Neuronal stem cell (in vitro differentiated cells): ENCODE measurements at regions not wholly inside any gene's neighbourhood (a gene's known extent, or its start where the extent isn't known, plus 50 kb on each side); places are given as distances from the start of the nearest gene placed in this dataset.

Experiments used
- DNase-seq: peaks from one replicate; pipeline ENCODE4 v3.0.0-alpha.2; 2013; ENCODE audit warnings: low spot score
- H2AFZ ChIP-seq: one replicate; pipeline ENCODE4 v1.6.1; 2013; ENCODE audit warnings: mild to moderate bottlenecking, low read length, inconsistent platforms
- H2AK5ac ChIP-seq: 2 replicates; pipeline ENCODE4 v1.6.1; 2013; ENCODE audit warnings: low read depth, mild to moderate bottlenecking, inconsistent platforms, low read length, moderate library complexity, mixed read lengths
- H2BK120ac ChIP-seq: 2 replicates; pipeline ENCODE4 v1.6.1; 2013; ENCODE audit warnings: low read depth, mild to moderate bottlenecking, inconsistent platforms, low read length, moderate library complexity, mixed read lengths
- H2BK12ac ChIP-seq: one replicate; pipeline ENCODE4 v1.6.1; 2013; ENCODE audit warnings: low read length, inconsistent platforms
- H2BK15ac ChIP-seq: 2 replicates; pipeline ENCODE4 v1.6.1; 2013; ENCODE audit warnings: mild to moderate bottlenecking, low read length, inconsistent platforms, mixed read lengths
- H2BK5ac ChIP-seq: one replicate; pipeline ENCODE4 v1.6.1; 2013; ENCODE audit warnings: inconsistent platforms, mild to moderate bottlenecking, low read length, moderate library complexity
- H3K14ac ChIP-seq: one replicate; pipeline ENCODE4 v1.6.1; 2013; ENCODE audit warnings: low read length, inconsistent platforms
- H3K18ac ChIP-seq: 2 replicates; pipeline ENCODE4 v1.6.1; 2013; ENCODE audit warnings: low read length, inconsistent platforms
- H3K23ac ChIP-seq: 2 replicates; pipeline ENCODE4 v1.6.1; 2013; ENCODE audit warnings: low read depth, mild to moderate bottlenecking, mixed read lengths, low read length, inconsistent platforms; ENCODE audit not compliant: poor library complexity
- H3K27ac ChIP-seq: replicated peaks from 3 replicates; pipeline ENCODE4 v1.5.1; 2013; ENCODE audit warnings: low read length, inconsistent platforms
- H3K27me3 ChIP-seq, 3 experiments: 2 replicates each; pipeline ENCODE4 v1.6.1; 2013; ENCODE audit warnings: low read length in 3 of 3, mild to moderate bottlenecking in 2 of 3, inconsistent platforms in 1 of 3, low read depth in 1 of 3, mixed read lengths in 1 of 3, moderate library complexity in 1 of 3; ENCODE audit not compliant: control insufficient read depth in 3 of 3, insufficient read depth in 3 of 3
- H3K36me3 ChIP-seq, 2 donors: replicated peaks in 1 of 2; 2 replicates each; pipeline ENCODE4 v1.6.1; 2013; ENCODE audit warnings: low read length in 2 of 2; ENCODE audit not compliant: control insufficient read depth in 2 of 2, insufficient read depth in 2 of 2
- H3K4ac ChIP-seq: 2 replicates; pipeline ENCODE4 v1.6.1; 2013; ENCODE audit warnings: inconsistent platforms, mild to moderate bottlenecking, low read length, moderate library complexity
- H3K4me1 ChIP-seq, 2 donors: 1 replicate in 1 of 2; 2 replicates in 1 of 2; pipeline ENCODE4 v1.6.1; 2013; ENCODE audit warnings: low read length in 2 of 2, low read depth in 1 of 2; ENCODE audit not compliant: control insufficient read depth in 2 of 2, insufficient read depth in 1 of 2
- H3K4me2 ChIP-seq: one replicate; pipeline ENCODE4 v1.6.1; 2013; ENCODE audit warnings: mild to moderate bottlenecking, low read length, inconsistent platforms; ENCODE audit not compliant: insufficient read depth, poor library complexity, severe bottlenecking
- H3K4me3 ChIP-seq, 2 donors: 2 replicates each; pipeline ENCODE4 v1.5.1; 2013; ENCODE audit warnings: low read length in 2 of 2, mild to moderate bottlenecking in 2 of 2, inconsistent platforms in 1 of 2, moderate library complexity in 1 of 2
- H3K79me1 ChIP-seq: one replicate; pipeline ENCODE4 v1.6.1; 2013; ENCODE audit warnings: low read depth, mild to moderate bottlenecking, inconsistent platforms, low read length, moderate library complexity
- H3K9ac ChIP-seq: one replicate; pipeline ENCODE4 v1.6.1; 2013; ENCODE audit warnings: mild to moderate bottlenecking, low read depth, low read length, inconsistent platforms; ENCODE audit not compliant: poor library complexity
- H3K9me3 ChIP-seq, 2 donors: replicated peaks in 1 of 2; 2 replicates each; pipeline versions ENCODE3 to v1.6.1; 2013; ENCODE audit warnings: low read length in 2 of 2, mild to moderate bottlenecking in 2 of 2, inconsistent platforms in 1 of 2, low read depth in 1 of 2, mixed read lengths in 1 of 2, moderate library complexity in 1 of 2; ENCODE audit not compliant: control insufficient read depth in 2 of 2, insufficient read depth in 1 of 2
- H4K8ac ChIP-seq: one replicate; pipeline ENCODE4 v1.6.1; 2013; ENCODE audit warnings: low read depth, mild to moderate bottlenecking, inconsistent platforms, low read length, moderate library complexity
- H4K91ac ChIP-seq: one replicate; pipeline ENCODE4 v1.6.1; 2013; ENCODE audit warnings: low read length, low read depth, mild to moderate bottlenecking, inconsistent platforms; ENCODE audit not compliant: poor library complexity
- WGBS, 2 donors: extraction: QIAGEN DNeasy Blood & Tissue Kit; methylation state at CpG; one replicate each; pipeline ENCODE4 v1.1.7; 2013; ENCODE audit warnings: missing lambda C conversion rate in 2 of 2, mixed read lengths in 1 of 2; ENCODE audit not compliant: insufficient read length in 2 of 2, insufficient replicate concordance in 1 of 2; ENCODE audit errors: extremely low coverage in 2 of 2; 5-methylcytosine and 5-hydroxymethylcytosine counted together

GRCh38 chr13:50609011-50609410 lies 234.5 kb downstream of the DLEU7 start:
- no peak overlapping the region for H3K23ac ChIP-seq
- H3K27ac ChIP-seq, result no peak overlapping the region
- no peak overlapping the region for H2BK5ac ChIP-seq
- no peak overlapping the region for H2BK120ac ChIP-seq
- H2BK15ac ChIP-seq, result no peak overlapping the region
- no CpG with 5 or more reads among the region's 3 CpGs for WGBS, 2 donors
- H2AFZ ChIP-seq, result no peak overlapping the region
- no peak overlapping the region for H4K91ac ChIP-seq
- no peak overlapping the region for H3K4me3 ChIP-seq
- H2BK12ac ChIP-seq, result no peak overlapping the region
- H2AK5ac ChIP-seq, result no peak overlapping the region
- no peak overlapping the region for H3K4me2 ChIP-seq
- no peaks in the 10 kb centered on the region for H3K36me3 ChIP-seq
- no peaks in the 10 kb centered on the region for H3K79me1 ChIP-seq
- H3K9ac ChIP-seq, result no peak overlapping the region
- no peaks in the 10 kb centered on the region for H3K9me3 ChIP-seq
- no peak overlapping the region for H4K8ac ChIP-seq
- H3K4me1 ChIP-seq, result peaks cover 0 to 12% of the 10 kb centered on the region in 2 donors
- H3K27me3 ChIP-seq, result no peaks in the 10 kb centered on the region
- H3K14ac ChIP-seq, result no peak overlapping the region
- DNase-seq, result no peak
- no peak overlapping the region for H3K4ac ChIP-seq
- no peak overlapping the region for H3K18ac ChIP-seq

- Histone ChIP-seq H3K27me3 (no peaks in the 10 kb centered on the region), H2BK5ac (no peak overlapping the region), H3K27ac (no peak overlapping the region), H3K18ac (no peak overlapping the region), H3K23ac (no peak overlapping the region), H3K9ac (no peak overlapping the region), H2BK15ac (no peak overlapping the region), H3K79me1 (no peaks in the 10 kb centered on the region), H2BK12ac (no peak overlapping the region), H3K14ac (no peak overlapping the region), H3K4me1 (peaks cover 0 to 12% of the 10 kb centered on the region in 2 donors), H4K91ac (no peak overlapping the region), H4K8ac (no peak overlapping the region), H3K9me3 (no peaks in the 10 kb centered on the region), H3K36me3 (no peaks in the 10 kb centered on the region), H2BK120ac (no peak overlapping the region), H3K4me2 (no peak overlapping the region), H3K4ac (no peak overlapping the region), H3K4me3 (no peak overlapping the region), H2AFZ (no peak overlapping the region), H2AK5ac (no peak overlapping the region)
- no peak for DNase-seq
- WGBS, 2 donors, result no CpG with 5 or more reads among the region's 2 CpGs
Measured at GRCh38 chr13:50610238-50610637, 233.3 kb downstream of the DLEU7 start.

- Histone ChIP-seq H3K18ac (no peak overlapping the region), H2BK120ac (no peak overlapping the region), H4K91ac (no peak overlapping the region), H2BK15ac (no peak overlapping the region), H3K4me1 (peaks cover 0 to 12% of the 10 kb centered on the region in 2 donors), H3K4me2 (no peak overlapping the region), H3K27ac (no peak overlapping the region), H3K36me3 (no peaks in the 10 kb centered on the region), H3K9me3 (no peaks in the 10 kb centered on the region), H3K4me3 (no peak overlapping the region), H3K23ac (no peak overlapping the region), H2AFZ (no peak overlapping the region), H2BK12ac (no peak overlapping the region), H4K8ac (no peak overlapping the region), H3K79me1 (no peaks in the 10 kb centered on the region), H3K27me3 (no peaks in the 10 kb centered on the region), H2BK5ac (no peak overlapping the region), H3K4ac (no peak overlapping the region), H3K9ac (no peak overlapping the region), H3K14ac (no peak overlapping the region), H2AK5ac (no peak overlapping the region)
- DNase-seq, result no peak
- no CpG with 5 or more reads among the region's 5 CpGs for WGBS, 2 donors
Measured at GRCh38 chr13:50611117-50611781, 232.2 kb downstream of the DLEU7 start.

- Histone ChIP-seq H3K4me1 (peaks cover 0 to 12% of the 10 kb centered on the region in 2 donors), H4K8ac (no peak overlapping the region), H3K9ac (no peak overlapping the region), H3K36me3 (no peaks in the 10 kb centered on the region), H3K4me2 (no peak overlapping the region), H3K4me3 (no peak overlapping the region), H3K27ac (no peak overlapping the region), H4K91ac (no peak overlapping the region), H3K14ac (no peak overlapping the region), H2BK15ac (no peak overlapping the region), H2AK5ac (no peak overlapping the region), H2BK12ac (no peak overlapping the region), H3K79me1 (no peaks in the 10 kb centered on the region), H2BK5ac (no peak overlapping the region), H3K23ac (no peak overlapping the region), H3K18ac (no peak overlapping the region), H2AFZ (no peak overlapping the region), H2BK120ac (no peak overlapping the region), H3K27me3 (no peaks in the 10 kb centered on the region), H3K4ac (no peak overlapping the region), H3K9me3 (no peaks in the 10 kb centered on the region)
- no peak for DNase-seq
- WGBS, 2 donors, result no CpG with 5 or more reads among the region's 3 CpGs
Measured at GRCh38 chr13:50612717-50613116, 230.8 kb downstream of the DLEU7 start.
